KMS-11 (cell line): ENCODE measurements at regions not wholly inside any gene's neighbourhood (a gene's known extent, or its start where the extent isn't known, plus 50 kb on each side); places are given as distances from the start of the nearest gene placed in this dataset.

Source experiments
- H2AFZ ChIP-seq: fragments of 200-600 bp; sonication (generic); 2 replicates; pipeline ENCODE4 v1.6.1; 2016; ENCODE audit warnings: antibody characterized with exemption, mixed run types, low read depth
- H3K27ac ChIP-seq: fragments of 200-600 bp; sonication (generic); 2 replicates; pipeline ENCODE4 v1.6.1; 2016; ENCODE audit warnings: mild to moderate bottlenecking, mixed run types
- H3K27me3 ChIP-seq: fragments of 200-600 bp; sonication (generic); 2 replicates; pipeline ENCODE4 v1.6.1; 2017; ENCODE audit warnings: mild to moderate bottlenecking, low read depth, mixed run types, moderate library complexity; ENCODE audit not compliant: insufficient read depth
- H3K36me3 ChIP-seq: fragments of 200-600 bp; sonication (generic); 2 replicates; pipeline ENCODE4 v1.6.1; 2017; ENCODE audit warnings: mild to moderate bottlenecking, mixed run types; ENCODE audit not compliant: insufficient read depth
- H3K4me1 ChIP-seq: fragments of 200-600 bp; sonication (generic); 2 replicates; pipeline ENCODE4 v1.6.1; 2016; ENCODE audit warnings: mild to moderate bottlenecking, low read depth, mixed run types; ENCODE audit not compliant: poor library complexity, severe bottlenecking
- H3K4me2 ChIP-seq: fragments of 200-600 bp; sonication (generic); 2 replicates; pipeline ENCODE4 v1.7.0; 2016; ENCODE audit warnings: mild to moderate bottlenecking, mixed run types
- H3K4me3 ChIP-seq: fragments of 200-600 bp; sonication (generic); IDR thresholded peaks from 2 replicates; pipeline ENCODE4 v1.6.1; 2017; ENCODE audit warnings: low read depth, low read length, mixed read lengths; ENCODE audit not compliant: insufficient read depth
- H3K79me2 ChIP-seq: fragments of 200-600 bp; sonication (generic); 2 replicates; pipeline ENCODE4 v1.6.1; 2016; ENCODE audit warnings: low read depth, mixed run types; ENCODE audit not compliant: insufficient read depth
- H3K9ac ChIP-seq: fragments of 200-600 bp; sonication (generic); 2 replicates; pipeline ENCODE4 v1.6.1; 2016; ENCODE audit warnings: mild to moderate bottlenecking, mixed run types
- H4K20me1 ChIP-seq: fragments of 200-600 bp; sonication (generic); 2 replicates; pipeline ENCODE4 v1.6.1; 2016; ENCODE audit warnings: mild to moderate bottlenecking, mixed run types; ENCODE audit not compliant: insufficient read depth
- CTCF ChIP-seq: fragments of 200-600 bp; sonication (generic); conservative IDR thresholded peaks from 2 replicates; pipeline ENCODE4 v1.6.1; 2017; ENCODE audit warnings: low read depth, mild to moderate bottlenecking, antibody characterized with exemption, low read length, moderate library complexity, mixed read lengths

DNA sequence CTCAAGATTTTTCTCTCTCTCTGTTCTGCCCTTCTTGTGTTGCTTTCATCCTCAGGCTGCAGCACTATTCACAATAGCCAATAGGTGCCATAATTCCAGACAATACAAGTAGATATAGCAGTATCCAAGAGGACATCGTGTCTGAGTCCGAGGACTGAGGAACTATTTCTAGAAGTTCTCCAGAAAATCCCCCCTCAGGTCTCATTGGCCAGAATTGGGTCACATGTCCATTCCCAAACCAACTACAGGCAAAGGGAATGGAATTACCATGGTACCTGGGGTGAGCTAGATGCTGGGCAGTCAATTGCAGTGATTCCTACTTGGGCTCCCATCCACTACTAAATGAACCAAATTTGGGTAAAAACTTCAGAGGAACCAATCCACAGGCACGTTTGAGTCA is 301.9 kb upstream of the RASGEF1B start:
- no peak for TF ChIP-seq CTCF
- Histone ChIP-seq H3K4me1 (peaks cover 13% of the 10 kb centered on the region), H3K4me2 (no peak overlapping the region), H3K27ac (no peak overlapping the region), H3K4me3 (no peak overlapping the region), H3K27me3 (no peaks in the 10 kb centered on the region), H3K36me3 (no peaks in the 10 kb centered on the region), H4K20me1 (no peaks in the 10 kb centered on the region), H2AFZ (no peak overlapping the region), H3K79me2 (no peaks in the 10 kb centered on the region), H3K9ac (no peak overlapping the region)

DNA sequence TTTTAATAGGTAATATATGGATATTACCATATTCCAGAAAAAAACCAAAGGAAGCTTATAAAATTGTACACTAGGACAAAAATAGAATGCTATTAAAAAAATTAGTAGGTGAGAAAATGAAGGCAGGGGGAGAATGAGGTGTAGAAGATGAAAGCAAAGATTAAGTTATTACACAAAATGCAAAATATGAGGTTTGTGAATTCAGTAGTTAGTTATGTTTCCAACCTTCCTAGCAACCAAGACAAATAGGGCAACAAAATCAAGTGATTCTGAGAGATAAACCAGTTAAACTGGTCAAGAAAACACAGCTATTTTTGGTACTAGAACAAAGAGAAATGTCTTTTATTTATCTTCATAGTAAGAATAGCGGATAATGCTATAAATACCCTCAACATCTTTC is 300.0 kb upstream of the RASGEF1B start:
- peaks cover 7% of the 10 kb centered on the region for H3K4me1 ChIP-seq
- H3K79me2 ChIP-seq: no peaks in the 10 kb centered on the region
- H3K4me2 ChIP-seq: no peak overlapping the region
- H2AFZ ChIP-seq: no peak overlapping the region
- H3K9ac ChIP-seq: no peak overlapping the region
- H3K4me3 ChIP-seq: no peak overlapping the region
- no peaks in the 10 kb centered on the region for H3K27me3 ChIP-seq
- no peak for TF ChIP-seq CTCF
- H3K27ac ChIP-seq: no peak overlapping the region
- H4K20me1 ChIP-seq: no peaks in the 10 kb centered on the region
- no peaks in the 10 kb centered on the region for H3K36me3 ChIP-seq

DNA sequence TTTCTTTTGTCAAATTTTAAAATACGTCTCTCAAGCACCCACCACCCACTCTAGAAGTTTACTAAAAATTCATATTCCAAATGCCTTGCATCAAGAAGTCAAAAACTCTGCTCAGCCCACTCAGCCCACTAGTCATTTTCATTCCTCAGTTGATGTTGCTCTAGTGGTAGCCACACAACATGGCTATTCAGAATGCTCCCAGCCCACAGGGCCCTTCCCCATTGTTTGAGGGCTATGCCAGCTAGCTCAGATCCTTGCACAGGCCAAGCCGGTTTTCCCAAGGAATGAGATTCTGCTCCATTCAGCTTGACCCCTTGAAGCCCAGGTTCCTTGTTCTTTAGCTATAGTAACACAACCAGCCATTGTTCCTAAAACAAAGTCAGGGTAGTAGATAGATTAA is 297.5 kb upstream of the RASGEF1B start:
- no peak for TF ChIP-seq CTCF
- H2AFZ ChIP-seq: no peak overlapping the region
- H3K79me2 ChIP-seq: no peaks in the 10 kb centered on the region
- no peak overlapping the region for H3K4me2 ChIP-seq
- H4K20me1 ChIP-seq: no peaks in the 10 kb centered on the region
- H3K27ac ChIP-seq: no peak overlapping the region
- H3K4me3 ChIP-seq: no peak overlapping the region
- H3K9ac ChIP-seq: no peak overlapping the region
- H3K27me3 ChIP-seq: no peaks in the 10 kb centered on the region
- H3K4me1 ChIP-seq: no peaks in the 10 kb centered on the region
- no peaks in the 10 kb centered on the region for H3K36me3 ChIP-seq

- Histone ChIP-seq H3K27me3 (no peaks in the 10 kb centered on the region), H3K4me1 (peaks cover 27% of the 10 kb centered on the region), H3K9ac (no peak overlapping the region), H3K4me3 (no peak overlapping the region), H3K4me2 (no peak overlapping the region), H3K36me3 (no peaks in the 10 kb centered on the region), H3K79me2 (no peaks in the 10 kb centered on the region), H3K27ac (no peak overlapping the region), H4K20me1 (no peaks in the 10 kb centered on the region), H2AFZ (no peak overlapping the region)
- no peak for TF ChIP-seq CTCF
Observed at GRCh38 chr4:81758574-81759264, 287.0 kb upstream of the RASGEF1B start.
